ENCODE measurements at regions not wholly inside any gene's neighbourhood (a gene's known extent, or its start where the extent isn't known, plus 50 kb on each side); places are given as distances from the start of the nearest gene placed in this dataset.

GRCh38 chr9:120242116-120242811 is 337.7 kb downstream of the CDK5RAP2 start:
- H3K27me3 Mint-ChIP-seq, result peaks cover 0 to 11% (median 2%) of the 10 kb centered on the region in 5 donors
- H3K4me3 Mint-ChIP-seq, result no peak overlapping the region
- POLR2A ChIA-PET, result no interaction called here

GRCh38 chr9:120236596-120236995 is 343.4 kb downstream of the CDK5RAP2 start:
- H3K4me1 Mint-ChIP-seq, result no peaks in the 10 kb centered on the region
- DNase-seq (no peak), ATAC-seq (no peak)
- H3K27ac Mint-ChIP-seq, result no peak overlapping the region
- POLR2A ChIA-PET, result no interaction called here
- H3K9me3 Mint-ChIP-seq, result peaks cover 0 to 12% (median 0%) of the 10 kb centered on the region in 9 donors
- no peaks in the 10 kb centered on the region for H3K36me3 Mint-ChIP-seq
- H3K4me3 Mint-ChIP-seq, result no peak overlapping the region
- H3K27me3 Mint-ChIP-seq, result peaks cover 1 to 17% (median 7%) of the 10 kb centered on the region in 5 donors

More at GRCh38 chr9:120242116-120242811, 337.7 kb downstream of the CDK5RAP2 start:
- Mint-ChIP-seq H3K9me3 (peaks cover 0 to 9% (median 0%) of the 10 kb centered on the region in 9 donors), H3K4me1 (no peaks in the 10 kb centered on the region), H3K36me3 (no peaks in the 10 kb centered on the region), H3K27ac (peak overlapping the region in 1 of 10 donors; percentile 75)
- ATAC-seq (no peak), DNase-seq (no peak)

GRCh38 chr9:120235081-120235480 is 344.9 kb downstream of the CDK5RAP2 start:
- no peak overlapping the region for H3K4me3 Mint-ChIP-seq
- H3K4me1 Mint-ChIP-seq, result no peaks in the 10 kb centered on the region
- POLR2A ChIA-PET, result no interaction called here
- no peaks in the 10 kb centered on the region for H3K36me3 Mint-ChIP-seq
- H3K27ac Mint-ChIP-seq, result no peak overlapping the region
- ATAC-seq, result no peak
- no peak for DNase-seq
- peaks cover 0 to 12% (median 0%) of the 10 kb centered on the region in 9 donors for H3K9me3 Mint-ChIP-seq
- H3K27me3 Mint-ChIP-seq, result peaks cover 0 to 12% (median 9%) of the 10 kb centered on the region in 5 donors

GRCh38 chr9:120230227-120230626 is 349.7 kb downstream of the CDK5RAP2 start:
- Mint-ChIP-seq H3K36me3 (peaks cover 0 to 5% (median 0%) of the 10 kb centered on the region in 3 donors), H3K4me3 (no peak overlapping the region), H3K9me3 (peaks cover 0 to 14% (median 1%) of the 10 kb centered on the region in 9 donors), H3K27me3 (peaks cover 1 to 25% (median 11%) of the 10 kb centered on the region in 5 donors), H3K27ac (no peak overlapping the region), H3K4me1 (no peaks in the 10 kb centered on the region)
- no peak for ATAC-seq
- POLR2A ChIA-PET, result no interaction called here
- no peak for DNase-seq

GRCh38 chr9:120221844-120222243 is 358.1 kb downstream of the CDK5RAP2 start:
- peaks cover 3 to 25% (median 10%) of the 10 kb centered on the region in 5 donors for H3K27me3 Mint-ChIP-seq
- no peak for ATAC-seq
- H3K4me1 Mint-ChIP-seq, result no peaks in the 10 kb centered on the region
- H3K36me3 Mint-ChIP-seq, result peaks cover 0 to 5% (median 0%) of the 10 kb centered on the region in 3 donors
- H3K4me3 Mint-ChIP-seq, result no peak overlapping the region
- H3K27ac Mint-ChIP-seq, result no peak overlapping the region
- H3K9me3 Mint-ChIP-seq, result peaks cover 0 to 11% (median 0%) of the 10 kb centered on the region in 9 donors
- no peak for DNase-seq
- POLR2A ChIA-PET, result no interaction called here

- H3K4me1 Mint-ChIP-seq, result no peaks in the 10 kb centered on the region
- POLR2A ChIA-PET, result no interaction called here
- no peak for DNase-seq
- no peak overlapping the region for H3K4me3 Mint-ChIP-seq
- H3K27me3 Mint-ChIP-seq, result peaks cover 4 to 34% (median 11%) of the 10 kb centered on the region in 5 donors
- ATAC-seq, result no peak
- H3K36me3 Mint-ChIP-seq, result no peaks in the 10 kb centered on the region
- H3K9me3 Mint-ChIP-seq, result peaks cover 0 to 11% (median 0%) of the 10 kb centered on the region in 9 donors
- H3K27ac Mint-ChIP-seq, result no peak overlapping the region
These were observed 365.6 kb downstream of the CDK5RAP2 start for GRCh38 chr9:120214332-120214731.

GRCh38 chr9:120212853-120213200 is 367.1 kb downstream of the CDK5RAP2 start:
- DNase-seq (no peak), ATAC-seq (no peak)
- Mint-ChIP-seq H3K9me3 (peaks cover 0 to 6% (median 0%) of the 10 kb centered on the region in 9 donors), H3K27me3 (peaks cover 4 to 22% (median 9%) of the 10 kb centered on the region in 5 donors), H3K36me3 (no peaks in the 10 kb centered on the region), H3K27ac (no peak overlapping the region), H3K4me1 (no peaks in the 10 kb centered on the region), H3K4me3 (no peak overlapping the region)
- POLR2A ChIA-PET, result no interaction called here

- ATAC-seq (no peak), DNase-seq (no peak)
- POLR2A ChIA-PET, result no interaction called here
- no peaks in the 10 kb centered on the region for H3K4me1 Mint-ChIP-seq
- H3K36me3 Mint-ChIP-seq, result no peaks in the 10 kb centered on the region
- no peak overlapping the region for H3K4me3 Mint-ChIP-seq
- H3K9me3 Mint-ChIP-seq, result peaks cover 0 to 2% (median 0%) of the 10 kb centered on the region in 9 donors
- H3K27me3 Mint-ChIP-seq, result peaks cover 4 to 20% (median 9%) of the 10 kb centered on the region in 5 donors
- no peak overlapping the region for H3K27ac Mint-ChIP-seq
These were observed 367.7 kb downstream of the CDK5RAP2 start for GRCh38 chr9:120212153-120212852.

- ATAC-seq, result no peak
- POLR2A ChIA-PET, result no interaction called here
- Mint-ChIP-seq H3K27ac (no peak overlapping the region), H3K36me3 (no peaks in the 10 kb centered on the region), H3K27me3 (peaks cover 3 to 20% (median 11%) of the 10 kb centered on the region in 5 donors), H3K9me3 (peaks cover 0 to 2% (median 0%) of the 10 kb centered on the region in 9 donors), H3K4me3 (no peak overlapping the region), H3K4me1 (no peaks in the 10 kb centered on the region)
- no peak for DNase-seq
These were observed 369.7 kb downstream of the CDK5RAP2 start for GRCh38 chr9:120210274-120210673.

- Mint-ChIP-seq H3K36me3 (peaks cover 0 to 4% (median 0%) of the 10 kb centered on the region in 3 donors), H3K27ac (no peak overlapping the region), H3K4me3 (no peak overlapping the region), H3K4me1 (no peaks in the 10 kb centered on the region), H3K27me3 (peaks cover 0 to 10% (median 8%) of the 10 kb centered on the region in 5 donors), H3K9me3 (peaks cover 0 to 11% (median 0%) of the 10 kb centered on the region in 9 donors)
- DNase-seq, result no peak
- POLR2A ChIA-PET, result no interaction called here
- no peak for ATAC-seq
These were observed 376.9 kb downstream of the CDK5RAP2 start for GRCh38 chr9:120202856-120203654.

- Mint-ChIP-seq H3K36me3 (peaks cover 0 to 4% (median 0%) of the 10 kb centered on the region in 3 donors), H3K4me3 (no peak overlapping the region), H3K27me3 (peaks cover 0 to 22% (median 13%) of the 10 kb centered on the region in 5 donors), H3K9me3 (peaks cover 0 to 11% (median 0%) of the 10 kb centered on the region in 9 donors), H3K4me1 (no peaks in the 10 kb centered on the region), H3K27ac (no peak overlapping the region)
- DNase-seq, result no peak
- POLR2A ChIA-PET, result no interaction called here
- no peak for ATAC-seq
These were observed 381.9 kb downstream of the CDK5RAP2 start for GRCh38 chr9:120198027-120198426.

- Mint-ChIP-seq H3K9me3 (peaks cover 0 to 11% (median 0%) of the 10 kb centered on the region in 9 donors), H3K27ac (no peak overlapping the region), H3K36me3 (peaks cover 0 to 4% (median 0%) of the 10 kb centered on the region in 3 donors), H3K4me3 (no peak overlapping the region), H3K4me1 (no peaks in the 10 kb centered on the region), H3K27me3 (peaks cover 0 to 22% (median 11%) of the 10 kb centered on the region in 5 donors)
- DNase-seq, result no peak
- POLR2A ChIA-PET, result no interaction called here
- no peak for ATAC-seq
These were observed 382.4 kb downstream of the CDK5RAP2 start for GRCh38 chr9:120197605-120198004.

- no peak for DNase-seq
- Mint-ChIP-seq H3K27me3 (peaks cover 0 to 16% (median 9%) of the 10 kb centered on the region in 5 donors), H3K36me3 (no peaks in the 10 kb centered on the region), H3K4me3 (no peak overlapping the region), H3K4me1 (no peaks in the 10 kb centered on the region), H3K27ac (no peak overlapping the region), H3K9me3 (peaks cover 0 to 2% (median 0%) of the 10 kb centered on the region in 9 donors)
- no peak for ATAC-seq
- POLR2A ChIA-PET, result no interaction called here
These were observed 388.8 kb downstream of the CDK5RAP2 start for GRCh38 chr9:120191141-120191540.

Data from naive thymus-derived CD8-positive, alpha-beta T cell (primary cell).